MV-4-11 (cell line): ENCODE measurements at regions not wholly inside any gene's neighbourhood (a gene's known extent, or its start where the extent isn't known, plus 50 kb on each side); places are given as distances from the start of the nearest gene placed in this dataset.

Experiments
- DNase-seq: peaks from one replicate; lab custom pipeline; 2025; lab: John Stamatoyannopoulos, UW

DNA sequence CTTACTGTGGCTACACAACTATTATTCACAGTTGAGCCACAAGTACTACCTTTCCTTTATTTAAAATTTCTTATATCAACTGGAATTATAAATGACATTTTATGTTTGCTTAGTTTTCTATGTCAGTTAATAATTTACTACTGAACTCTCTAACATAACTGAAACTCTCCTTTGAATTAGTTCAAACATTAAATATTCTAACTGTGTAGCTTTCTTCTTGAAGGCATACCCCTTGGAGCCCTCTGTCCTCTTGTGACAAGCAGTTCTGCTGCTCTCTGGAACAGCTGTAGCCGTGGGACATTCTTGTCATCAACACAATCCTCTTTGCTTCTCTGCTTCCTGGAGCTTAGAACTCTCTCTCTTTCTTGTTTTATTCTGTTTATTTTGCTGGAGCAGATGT, 244.8 kb downstream of the NHLRC3 start:
- DNase-seq: no peak

DNA sequence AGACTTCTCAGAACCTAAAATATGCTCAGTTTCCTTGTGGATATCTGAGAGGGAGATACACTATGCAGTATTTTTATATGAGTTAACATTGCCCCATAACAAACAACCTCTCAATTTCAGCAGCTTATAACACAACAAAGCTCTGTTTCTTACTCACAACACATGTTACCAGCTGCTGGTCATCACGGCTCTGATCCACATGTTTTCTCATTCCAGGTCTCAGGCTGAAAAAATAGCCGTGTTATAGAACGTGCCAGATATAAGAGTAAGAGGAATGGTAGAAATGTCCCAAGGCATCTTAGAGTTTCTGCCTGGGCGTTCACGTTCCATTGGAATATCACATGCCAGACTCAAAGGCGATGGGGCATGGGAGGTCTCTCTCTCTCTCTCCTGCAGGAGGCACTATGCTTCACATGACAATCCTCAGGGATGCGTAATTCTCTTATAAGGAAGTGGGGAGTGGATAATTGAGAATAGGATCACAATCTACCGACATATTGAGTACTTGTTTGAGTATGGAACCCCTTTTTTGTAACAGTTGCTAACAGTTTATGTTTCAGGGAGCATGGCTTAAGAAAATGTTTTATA, 246.6 kb downstream of the NHLRC3 start:
- DNase-seq: no peak
